Caco-2 (cell line): ENCODE measurements at regions not wholly inside any gene's neighbourhood (a gene's known extent, or its start where the extent isn't known, plus 50 kb on each side); places are given as distances from the start of the nearest gene placed in this dataset.

Source experiments
- BruUV-seq: library from RNA; stranded (reverse); fragments of 400-500 nt; replicated peaks from 2 replicates; lab custom pipeline; 2021; lab: Mats Ljungman, UMichigan
- CTCF ChIA-PET: fragments of 300-600 bp; sonication (Branson Sonifier 250); formaldehyde crosslinking; loops from one replicate; lab custom pipeline; 2022; ENCODE audit warnings: antibody characterized with exemption; lab: Charles Lee
- POLR2A ChIA-PET: fragments of 300-600 bp; sonication (Branson Sonifier 250); formaldehyde crosslinking; loops from one replicate; lab custom pipeline; 2022; ENCODE audit warnings: antibody characterized with exemption; lab: Charles Lee
- DNase-seq, 2 experiments: peaks; one replicate each; pipeline versions ENCODE4 v3.0.0 to v3.0.0-alpha.2; 2020 to 2022
- H3K27me3 ChIP-seq: replicated peaks from 2 replicates; pipeline ENCODE4 v1.6.0; 2011; ENCODE audit warnings: low read length; ENCODE audit not compliant: control insufficient read depth, insufficient read depth
- H3K36me3 ChIP-seq: 2 replicates; pipeline ENCODE4 v1.5.1; 2011; ENCODE audit warnings: low read length; ENCODE audit not compliant: control insufficient read depth, insufficient read depth
- H3K4me1 ChIP-seq: fragments of 250-450 bp; sonication (Bioruptor Pico); 2 replicates; pipeline ENCODE4 v1.5.1; 2020; ENCODE audit warnings: mild to moderate bottlenecking
- H3K4me3 ChIP-seq: 2 replicates; pipeline ENCODE4 v1.5.1; 2011; ENCODE audit warnings: low read depth, mild to moderate bottlenecking, control low read depth, low read length
- H3K9me3 ChIP-seq: fragments of 250-450 bp; sonication (Bioruptor Pico); 2 replicates; pipeline ENCODE4 v1.5.1; 2020; ENCODE audit warnings: mild to moderate bottlenecking, moderate library complexity
- H3K27ac Mint-ChIP-seq: one replicate; pipeline ENCODE4 v1.8.0; 2022; ENCODE audit warnings: mixed read lengths; ENCODE audit not compliant: unreplicated experiment
- H3K27me3 Mint-ChIP-seq: one replicate; pipeline ENCODE4 v1.8.0; 2022; ENCODE audit warnings: mixed read lengths; ENCODE audit not compliant: insufficient read depth, unreplicated experiment
- H3K36me3 Mint-ChIP-seq: one replicate; pipeline ENCODE4 v1.8.0; 2022; ENCODE audit warnings: mild to moderate bottlenecking, mixed read lengths; ENCODE audit not compliant: insufficient read depth, unreplicated experiment
- H3K4me1 Mint-ChIP-seq: one replicate; pipeline ENCODE4 v1.8.0; 2022; ENCODE audit warnings: low read depth, mixed read lengths; ENCODE audit not compliant: unreplicated experiment
- H3K4me3 Mint-ChIP-seq: one replicate; pipeline ENCODE4 v1.8.0; 2022; ENCODE audit warnings: mild to moderate bottlenecking, moderate library complexity, mixed read lengths; ENCODE audit not compliant: unreplicated experiment
- H3K9me3 Mint-ChIP-seq: one replicate; pipeline ENCODE4 v1.8.0; 2022; ENCODE audit warnings: mixed read lengths; ENCODE audit not compliant: unreplicated experiment
- CTCF ChIP-seq, 2 experiments: fragments of 200-600 bp in 1 of 2; IDR thresholded peaks; 1 replicate in 1 of 2; 2 replicates in 1 of 2; pipeline versions ENCODE4 v1.5.1 to v1.8.0; 2011 to 2022; ENCODE audit warnings: antibody characterized with exemption in 1 of 2, control low read depth in 1 of 2, inconsistent platforms in 1 of 2, low read depth in 1 of 2, low read length in 1 of 2, mild to moderate bottlenecking in 1 of 2, moderate library complexity in 1 of 2; ENCODE audit not compliant: insufficient read depth in 1 of 2, severe bottlenecking in 1 of 2, unreplicated experiment in 1 of 2
- intact Hi-C: fragments of 100-400 bp; cut with micrococcal nuclease; formaldehyde crosslinking; loops from one replicate; pipeline ENCODE4 v1.10.0; 2022; ENCODE audit not compliant: unreplicated experiment

- Histone ChIP-seq H3K4me3 (no peak overlapping the region), H3K4me1 (no peaks in the 10 kb centered on the region), H3K9me3 (no peaks in the 10 kb centered on the region), H3K36me3 (no peaks in the 10 kb centered on the region), H3K27me3 (no peaks in the 10 kb centered on the region)
- no peaks in the 10 kb centered on the region for H3K27me3 Mint-ChIP-seq
- H3K27ac Mint-ChIP-seq: no peak overlapping the region
- no peak overlapping the region for H3K4me3 Mint-ChIP-seq
- intact Hi-C loops: no loop called here
- TF ChIP-seq CTCF (IDR thresholded peaks at IDR 0.05; ENCODE audit: insufficient read depth in 1 of 2, low read depth in 1 of 2, low read length in 1 of 2, severe bottlenecking in 1 of 2, unreplicated experiment in 1 of 2): no peak
- peaks cover 12% of the 10 kb centered on the region for H3K9me3 Mint-ChIP-seq
- ChIA-PET CTCF (no interaction called here), POLR2A (no interaction called here)
- no peaks in the 10 kb centered on the region for H3K4me1 Mint-ChIP-seq
- no peak for DNase-seq
- H3K36me3 Mint-ChIP-seq: no peaks in the 10 kb centered on the region
- BruUV-seq: no TSS peak
Measured at GRCh38 chrX:82848111-82848510, 660.0 kb upstream of the POU3F4 start.
